Panc1 (cell line): ENCODE measurements at regions not wholly inside any gene's neighbourhood (a gene's known extent, or its start where the extent isn't known, plus 50 kb on each side); places are given as distances from the start of the nearest gene placed in this dataset.

Experiments
- ATAC-seq: fragments of 200-7000 bp; cut with Tn5 transposase; 2 replicates; pipeline ENCODE4 v1.9.1; 2020; ENCODE audit warnings: mild to moderate bottlenecking, moderate library complexity
- BruUV-seq: library from RNA; stranded (reverse); fragments of 400-500 nt; replicated peaks from 2 replicates; lab custom pipeline; 2021; lab: Mats Ljungman, UMichigan
- CTCF ChIA-PET: fragments of 300-600 bp; sonication (Branson Sonifier 250); formaldehyde crosslinking; loops from one replicate; lab custom pipeline; 2022; ENCODE audit warnings: antibody characterized with exemption; lab: Charles Lee
- POLR2A ChIA-PET: fragments of 300-600 bp; sonication (Branson Sonifier 250); formaldehyde crosslinking; loops from one replicate; lab custom pipeline; 2022; ENCODE audit warnings: antibody characterized with exemption; lab: Charles Lee
- DNase-seq: peaks from one replicate; pipeline ENCODE4 v3.0.0-alpha.2; 2010; ENCODE audit warnings: low read depth, low spot score
- H3K27ac ChIP-seq: 2 replicates; pipeline ENCODE4 v1.5.1; 2011; ENCODE audit warnings: mild to moderate bottlenecking, low read length, inconsistent platforms
- H3K27me3 ChIP-seq: fragments of 200-500 bp; sonication (Bioruptor generic); 2 replicates; pipeline ENCODE4 v1.6.0; 2014; ENCODE audit warnings: low read length, inconsistent platforms; ENCODE audit not compliant: control insufficient read depth, insufficient read depth
- H3K36me3 ChIP-seq: fragments of 200-500 bp; sonication (Bioruptor generic); 2 replicates; pipeline ENCODE4 v1.5.1; 2014; ENCODE audit warnings: inconsistent platforms, mild to moderate bottlenecking, low read length, moderate library complexity; ENCODE audit not compliant: control insufficient read depth, insufficient read depth
- H3K4me1 ChIP-seq: 2 replicates; pipeline ENCODE4 v1.5.1; 2011; ENCODE audit warnings: inconsistent platforms, mild to moderate bottlenecking, low read length, moderate library complexity; ENCODE audit not compliant: control insufficient read depth, insufficient read depth
- H3K4me3 ChIP-seq, 2 experiments: 2 replicates each; pipeline ENCODE4 v1.5.1; 2011 to 2012; ENCODE audit warnings: low read depth in 2 of 2, low read length in 2 of 2, mild to moderate bottlenecking in 2 of 2, inconsistent platforms in 1 of 2, moderate library complexity in 1 of 2
- H3K9me3 ChIP-seq: fragments of 200-500 bp; sonication (Bioruptor generic); 2 replicates; pipeline ENCODE4 v1.5.1; 2014; ENCODE audit warnings: low read depth, mild to moderate bottlenecking, inconsistent platforms, low read length, moderate library complexity; ENCODE audit not compliant: control insufficient read depth, insufficient read depth
- POLR2AphosphoS5 ChIP-seq: IDR thresholded peaks from 2 replicates; pipeline ENCODE4 v1.6.1; 2012; ENCODE audit warnings: mild to moderate bottlenecking, low read depth, low read length, moderate library complexity
- SIN3A ChIP-seq: IDR thresholded peaks from 2 replicates; pipeline ENCODE4 v1.6.1; 2012; ENCODE audit warnings: low read depth, mild to moderate bottlenecking, low read length, moderate library complexity, borderline replicate concordance; ENCODE audit not compliant: insufficient read depth
- TCF7L2 ChIP-seq: IDR thresholded peaks from 2 replicates; pipeline ENCODE4 v1.6.1; 2011; ENCODE audit warnings: mild to moderate bottlenecking, low read depth, low read length, inconsistent platforms
- in situ Hi-C: cut with HindIII; loops from 2 replicates; pipeline ENCODE4 v1.10.0; 2016; ENCODE audit warnings: low sequenced_read_pairs, low pct_unique_long_range_greater_than_20kb
- intact Hi-C: fragments of 100-400 bp; cut with micrococcal nuclease; formaldehyde crosslinking; loops from one replicate; pipeline ENCODE4 v1.10.0; 2022; ENCODE audit not compliant: unreplicated experiment
- TF ChIP-seq, protein P1 (sequence below), 2 experiments: IDR thresholded peaks; 2 replicates each; pipeline ENCODE4 v1.6.1; 2011 to 2012; ENCODE audit warnings: low read depth in 2 of 2, control low read depth in 1 of 2, low read length in 1 of 2, mild to moderate bottlenecking in 1 of 2, moderate library complexity in 1 of 2; ENCODE audit not compliant: insufficient read depth in 1 of 2
- TF ChIP-seq, protein P2 (sequence below): fragments of 450-650 bp; IDR thresholded peaks from 2 replicates; pipeline ENCODE4 v1.5.1; 2017; ENCODE audit warnings: mild to moderate bottlenecking

DNA sequence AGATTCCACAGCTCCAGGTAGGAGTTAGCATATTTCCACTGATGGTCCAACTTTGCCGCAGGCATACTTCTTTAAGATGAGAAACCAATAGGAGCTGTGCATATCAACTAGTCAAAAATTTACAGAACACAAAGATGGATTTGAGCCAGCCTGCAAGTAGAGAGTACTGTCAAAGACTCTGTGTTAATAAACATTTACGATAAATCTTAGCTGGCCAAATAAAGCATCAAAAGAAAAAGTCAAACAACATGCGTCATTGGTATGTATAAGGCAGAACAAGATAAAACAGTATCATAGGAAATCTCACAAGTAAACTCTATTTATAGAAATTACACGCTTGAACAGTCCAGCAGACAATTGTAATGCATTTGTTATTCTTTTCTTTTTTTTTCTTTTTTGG is 907.4 kb upstream of the AGA start:
- CTCF ChIA-PET = no interaction called here
- no peak for ATAC-seq
- TF ChIP-seq, protein P1, sequence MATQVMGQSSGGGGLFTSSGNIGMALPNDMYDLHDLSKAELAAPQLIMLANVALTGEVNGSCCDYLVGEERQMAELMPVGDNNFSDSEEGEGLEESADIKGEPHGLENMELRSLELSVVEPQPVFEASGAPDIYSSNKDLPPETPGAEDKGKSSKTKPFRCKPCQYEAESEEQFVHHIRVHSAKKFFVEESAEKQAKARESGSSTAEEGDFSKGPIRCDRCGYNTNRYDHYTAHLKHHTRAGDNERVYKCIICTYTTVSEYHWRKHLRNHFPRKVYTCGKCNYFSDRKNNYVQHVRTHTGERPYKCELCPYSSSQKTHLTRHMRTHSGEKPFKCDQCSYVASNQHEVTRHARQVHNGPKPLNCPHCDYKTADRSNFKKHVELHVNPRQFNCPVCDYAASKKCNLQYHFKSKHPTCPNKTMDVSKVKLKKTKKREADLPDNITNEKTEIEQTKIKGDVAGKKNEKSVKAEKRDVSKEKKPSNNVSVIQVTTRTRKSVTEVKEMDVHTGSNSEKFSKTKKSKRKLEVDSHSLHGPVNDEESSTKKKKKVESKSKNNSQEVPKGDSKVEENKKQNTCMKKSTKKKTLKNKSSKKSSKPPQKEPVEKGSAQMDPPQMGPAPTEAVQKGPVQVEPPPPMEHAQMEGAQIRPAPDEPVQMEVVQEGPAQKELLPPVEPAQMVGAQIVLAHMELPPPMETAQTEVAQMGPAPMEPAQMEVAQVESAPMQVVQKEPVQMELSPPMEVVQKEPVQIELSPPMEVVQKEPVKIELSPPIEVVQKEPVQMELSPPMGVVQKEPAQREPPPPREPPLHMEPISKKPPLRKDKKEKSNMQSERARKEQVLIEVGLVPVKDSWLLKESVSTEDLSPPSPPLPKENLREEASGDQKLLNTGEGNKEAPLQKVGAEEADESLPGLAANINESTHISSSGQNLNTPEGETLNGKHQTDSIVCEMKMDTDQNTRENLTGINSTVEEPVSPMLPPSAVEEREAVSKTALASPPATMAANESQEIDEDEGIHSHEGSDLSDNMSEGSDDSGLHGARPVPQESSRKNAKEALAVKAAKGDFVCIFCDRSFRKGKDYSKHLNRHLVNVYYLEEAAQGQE (IDR thresholded peaks at IDR 0.05; ENCODE audit: insufficient read depth in 1 of 2, low read depth in 2 of 2, low read length in 1 of 2) = no peak
- no peak for TF ChIP-seq TCF7L2
- no peak for TF ChIP-seq POLR2AphosphoS5
- TF ChIP-seq SIN3A = no peak
- TF ChIP-seq, protein P2, sequence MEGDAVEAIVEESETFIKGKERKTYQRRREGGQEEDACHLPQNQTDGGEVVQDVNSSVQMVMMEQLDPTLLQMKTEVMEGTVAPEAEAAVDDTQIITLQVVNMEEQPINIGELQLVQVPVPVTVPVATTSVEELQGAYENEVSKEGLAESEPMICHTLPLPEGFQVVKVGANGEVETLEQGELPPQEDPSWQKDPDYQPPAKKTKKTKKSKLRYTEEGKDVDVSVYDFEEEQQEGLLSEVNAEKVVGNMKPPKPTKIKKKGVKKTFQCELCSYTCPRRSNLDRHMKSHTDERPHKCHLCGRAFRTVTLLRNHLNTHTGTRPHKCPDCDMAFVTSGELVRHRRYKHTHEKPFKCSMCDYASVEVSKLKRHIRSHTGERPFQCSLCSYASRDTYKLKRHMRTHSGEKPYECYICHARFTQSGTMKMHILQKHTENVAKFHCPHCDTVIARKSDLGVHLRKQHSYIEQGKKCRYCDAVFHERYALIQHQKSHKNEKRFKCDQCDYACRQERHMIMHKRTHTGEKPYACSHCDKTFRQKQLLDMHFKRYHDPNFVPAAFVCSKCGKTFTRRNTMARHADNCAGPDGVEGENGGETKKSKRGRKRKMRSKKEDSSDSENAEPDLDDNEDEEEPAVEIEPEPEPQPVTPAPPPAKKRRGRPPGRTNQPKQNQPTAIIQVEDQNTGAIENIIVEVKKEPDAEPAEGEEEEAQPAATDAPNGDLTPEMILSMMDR = no peak

DNA sequence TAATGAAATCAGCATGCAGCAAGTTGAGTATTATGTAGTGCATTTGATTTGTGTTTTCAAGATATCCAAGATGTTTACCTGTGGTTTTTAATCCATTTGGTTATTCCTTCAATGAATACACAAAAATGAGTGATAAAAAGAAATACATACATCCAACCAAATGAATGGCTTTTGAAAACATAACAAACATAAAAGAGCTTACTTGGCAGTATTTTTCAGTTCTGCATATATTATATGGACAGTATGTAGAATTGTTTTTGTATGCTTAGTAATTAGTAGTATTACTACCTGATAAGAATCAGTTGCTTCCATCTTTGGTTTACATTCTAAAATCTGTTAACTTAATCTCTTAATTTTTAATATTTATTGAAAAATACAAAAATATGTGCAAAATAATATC is 908.9 kb upstream of the AGA start:
- Histone ChIP-seq H3K27ac (no peak overlapping the region), H3K27me3 (no peaks in the 10 kb centered on the region), H3K36me3 (no peaks in the 10 kb centered on the region), H3K4me1 (no peaks in the 10 kb centered on the region), H3K9me3 (no peaks in the 10 kb centered on the region), H3K4me3 (no peak overlapping the region)
- TF ChIP-seq TCF7L2 (no peak), SIN3A (no peak), POLR2AphosphoS5 (no peak)
- TF ChIP-seq, protein P1 (IDR thresholded peaks at IDR 0.05; ENCODE audit: insufficient read depth in 1 of 2, low read depth in 2 of 2, low read length in 1 of 2) = no peak
- TF ChIP-seq, protein P2 = no peak
- POLR2A ChIA-PET = no interaction called here
- DNase-seq (no peak), ATAC-seq (no peak)
- CTCF ChIA-PET = no interaction called here
- intact Hi-C loops = no loop called here
- in situ Hi-C loops = no loop called here
- no TSS peak for BruUV-seq

More for the DNA sequence above, 907.4 kb upstream of the AGA start:
- in situ Hi-C loops (no loop called here), intact Hi-C loops (no loop called here)
- Histone ChIP-seq H3K36me3 (no peaks in the 10 kb centered on the region), H3K4me1 (no peaks in the 10 kb centered on the region), H3K4me3 (no peak overlapping the region), H3K9me3 (no peaks in the 10 kb centered on the region), H3K27me3 (no peaks in the 10 kb centered on the region), H3K27ac (no peak overlapping the region)
- POLR2A ChIA-PET = no interaction called here
- no peak for DNase-seq
- BruUV-seq = no TSS peak
